ENCODE measurements at regions not wholly inside any gene's neighbourhood (a gene's known extent, or its start where the extent isn't known, plus 50 kb on each side); places are given as distances from the start of the nearest gene placed in this dataset.

GRCh38 chr5:175329976-175330375 is 114.0 kb downstream of the DRD1 start:
- intact Hi-C loops (cut with DNase I): no loop called here
- H3K36me3 ChIP-seq: no peaks in the 10 kb centered on the region
- TF ChIP-seq POLR2A (IDR thresholded peaks at IDR 0.05) (no peak), CTCF (IDR thresholded peaks at IDR 0.05) (no peak)
- H3K4me3 ChIP-seq: no peak overlapping the region
- DNase-seq (no peak), ATAC-seq (no peak)
- no peak overlapping the region for H3K27ac ChIP-seq
- H3K4me1 ChIP-seq: no peaks in the 10 kb centered on the region
- WGBS (ENCODE audit: insufficient coverage, low coverage, low lambda C conversion rate, missing lambda C conversion rate): 0% methylated on average over 2 of the region's 6 CpGs
- no peaks in the 10 kb centered on the region for H3K27me3 ChIP-seq
- H3K9me3 ChIP-seq: no peaks in the 10 kb centered on the region

- no peak for ATAC-seq
- no peak for DNase-seq
- intact Hi-C loops (cut with DNase I): no loop called here
- Histone ChIP-seq H3K9me3 (no peaks in the 10 kb centered on the region), H3K4me1 (no peaks in the 10 kb centered on the region), H3K27ac (no peak overlapping the region), H3K36me3 (no peaks in the 10 kb centered on the region), H3K27me3 (no peaks in the 10 kb centered on the region), H3K4me3 (no peak overlapping the region)
- TF ChIP-seq POLR2A (IDR thresholded peaks at IDR 0.05) (no peak), CTCF (IDR thresholded peaks at IDR 0.05) (no peak)
- 63% methylated on average over 3 of the region's 3 CpGs for WGBS (ENCODE audit: insufficient coverage, low coverage, low lambda C conversion rate, missing lambda C conversion rate)
These were observed 115.3 kb downstream of the DRD1 start for GRCh38 chr5:175328687-175329086.

- Histone ChIP-seq H3K9me3 (no peaks in the 10 kb centered on the region), H3K4me1 (no peaks in the 10 kb centered on the region)
These were observed 115.8 kb downstream of the DRD1 start for GRCh38 chr5:175328176-175328575.

GRCh38 chr5:175325681-175326080 is 118.3 kb downstream of the DRD1 start:
- Histone ChIP-seq H3K9me3 (no peaks in the 10 kb centered on the region), H3K27me3 (no peaks in the 10 kb centered on the region), H3K27ac (no peak overlapping the region), H3K36me3 (no peaks in the 10 kb centered on the region), H3K4me1 (no peaks in the 10 kb centered on the region), H3K4me3 (no peak overlapping the region)
- DNase-seq (no peak), ATAC-seq (no peak)
- intact Hi-C loops (cut with DNase I): no loop called here
- no peak for TF ChIP-seq POLR2A (IDR thresholded peaks at IDR 0.05)
- TF ChIP-seq CTCF (IDR thresholded peaks at IDR 0.05): no peak

More at GRCh38 chr5:175328176-175328575, 115.8 kb downstream of the DRD1 start:
- 39% methylated on average over 4 of the region's 4 CpGs for WGBS (ENCODE audit: insufficient coverage, low coverage, low lambda C conversion rate, missing lambda C conversion rate)
- Histone ChIP-seq H3K4me3 (no peak overlapping the region), H3K36me3 (no peaks in the 10 kb centered on the region), H3K27ac (no peak overlapping the region), H3K27me3 (no peaks in the 10 kb centered on the region)
- no peak for TF ChIP-seq CTCF (IDR thresholded peaks at IDR 0.05)
- TF ChIP-seq POLR2A (IDR thresholded peaks at IDR 0.05): no peak
- intact Hi-C loops (cut with DNase I): no loop called here
- DNase-seq: no peak
- ATAC-seq: no peak

GRCh38 chr5:175321927-175322532 is 122.0 kb downstream of the DRD1 start:
- Histone ChIP-seq H3K36me3 (no peaks in the 10 kb centered on the region), H3K27ac (no peak overlapping the region), H3K27me3 (no peaks in the 10 kb centered on the region), H3K4me1 (no peaks in the 10 kb centered on the region), H3K9me3 (no peaks in the 10 kb centered on the region), H3K4me3 (no peak overlapping the region)
- ATAC-seq: peak in 1 of 4 donors; percentile 34
- WGBS (ENCODE audit: insufficient coverage, low coverage, low lambda C conversion rate, missing lambda C conversion rate): 27% methylated on average over 3 of the region's 3 CpGs
- intact Hi-C loops (cut with DNase I): no loop called here
- TF ChIP-seq CTCF (IDR thresholded peaks at IDR 0.05) (no peak), POLR2A (IDR thresholded peaks at IDR 0.05) (no peak)
- no peak for DNase-seq

Measured in right lobe of liver (tissue), 6 donors.